KMS-11 (cell line): ENCODE measurements at regions not wholly inside any gene's neighbourhood (a gene's known extent, or its start where the extent isn't known, plus 50 kb on each side); places are given as distances from the start of the nearest gene placed in this dataset.

ENCODE experiments used
- H2AFZ ChIP-seq: fragments of 200-600 bp; sonication (generic); 2 replicates; pipeline ENCODE4 v1.6.1; 2016; ENCODE audit warnings: antibody characterized with exemption, mixed run types, low read depth
- H3K27ac ChIP-seq: fragments of 200-600 bp; sonication (generic); 2 replicates; pipeline ENCODE4 v1.6.1; 2016; ENCODE audit warnings: mild to moderate bottlenecking, mixed run types
- H3K27me3 ChIP-seq: fragments of 200-600 bp; sonication (generic); 2 replicates; pipeline ENCODE4 v1.6.1; 2017; ENCODE audit warnings: mild to moderate bottlenecking, low read depth, mixed run types, moderate library complexity; ENCODE audit not compliant: insufficient read depth
- H3K36me3 ChIP-seq: fragments of 200-600 bp; sonication (generic); 2 replicates; pipeline ENCODE4 v1.6.1; 2017; ENCODE audit warnings: mild to moderate bottlenecking, mixed run types; ENCODE audit not compliant: insufficient read depth
- H3K4me1 ChIP-seq: fragments of 200-600 bp; sonication (generic); 2 replicates; pipeline ENCODE4 v1.6.1; 2016; ENCODE audit warnings: mild to moderate bottlenecking, low read depth, mixed run types; ENCODE audit not compliant: poor library complexity, severe bottlenecking
- H3K4me2 ChIP-seq: fragments of 200-600 bp; sonication (generic); 2 replicates; pipeline ENCODE4 v1.7.0; 2016; ENCODE audit warnings: mild to moderate bottlenecking, mixed run types
- H3K4me3 ChIP-seq: fragments of 200-600 bp; sonication (generic); IDR thresholded peaks from 2 replicates; pipeline ENCODE4 v1.6.1; 2017; ENCODE audit warnings: low read depth, low read length, mixed read lengths; ENCODE audit not compliant: insufficient read depth
- H3K79me2 ChIP-seq: fragments of 200-600 bp; sonication (generic); 2 replicates; pipeline ENCODE4 v1.6.1; 2016; ENCODE audit warnings: low read depth, mixed run types; ENCODE audit not compliant: insufficient read depth
- H3K9ac ChIP-seq: fragments of 200-600 bp; sonication (generic); 2 replicates; pipeline ENCODE4 v1.6.1; 2016; ENCODE audit warnings: mild to moderate bottlenecking, mixed run types
- H4K20me1 ChIP-seq: fragments of 200-600 bp; sonication (generic); 2 replicates; pipeline ENCODE4 v1.6.1; 2016; ENCODE audit warnings: mild to moderate bottlenecking, mixed run types; ENCODE audit not compliant: insufficient read depth
- CTCF ChIP-seq: fragments of 200-600 bp; sonication (generic); conservative IDR thresholded peaks from 2 replicates; pipeline ENCODE4 v1.6.1; 2017; ENCODE audit warnings: low read depth, mild to moderate bottlenecking, antibody characterized with exemption, low read length, moderate library complexity, mixed read lengths

GRCh38 chr6:95383878-95384277, 193.5 kb upstream of the MANEA start:
- Histone ChIP-seq H3K27ac (no peak overlapping the region), H4K20me1 (no peaks in the 10 kb centered on the region)

GRCh38 chr6:95384988-95385387, 192.3 kb upstream of the MANEA start:
- Histone ChIP-seq H3K9ac (no peak overlapping the region), H3K4me3 (no peak overlapping the region), H4K20me1 (no peaks in the 10 kb centered on the region), H2AFZ (no peak overlapping the region), H3K27ac (no peak overlapping the region), H3K27me3 (no peaks in the 10 kb centered on the region), H3K36me3 (no peaks in the 10 kb centered on the region), H3K79me2 (no peaks in the 10 kb centered on the region), H3K4me1 (no peaks in the 10 kb centered on the region), H3K4me2 (no peak overlapping the region)
- no peak for TF ChIP-seq CTCF

More at GRCh38 chr6:95383878-95384277, 193.5 kb upstream of the MANEA start:
- no peaks in the 10 kb centered on the region for H3K79me2 ChIP-seq
- no peak overlapping the region for H3K9ac ChIP-seq
- no peaks in the 10 kb centered on the region for H3K36me3 ChIP-seq
- H3K4me1 ChIP-seq: no peaks in the 10 kb centered on the region
- no peak overlapping the region for H2AFZ ChIP-seq
- H3K4me3 ChIP-seq: no peak overlapping the region
- no peak overlapping the region for H3K4me2 ChIP-seq
- H3K27me3 ChIP-seq: no peaks in the 10 kb centered on the region
- TF ChIP-seq CTCF: no peak

- Histone ChIP-seq H3K4me1 (no peaks in the 10 kb centered on the region), H3K4me3 (no peak overlapping the region), H3K4me2 (no peak overlapping the region), H4K20me1 (no peaks in the 10 kb centered on the region), H3K36me3 (no peaks in the 10 kb centered on the region), H3K27me3 (no peaks in the 10 kb centered on the region), H3K79me2 (no peaks in the 10 kb centered on the region), H3K27ac (no peak overlapping the region), H3K9ac (no peak overlapping the region), H2AFZ (no peak overlapping the region)
- TF ChIP-seq CTCF: no peak
These were observed 189.5 kb upstream of the MANEA start for GRCh38 chr6:95387845-95388244.

- no peaks in the 10 kb centered on the region for H4K20me1 ChIP-seq
- no peak for TF ChIP-seq CTCF
- H2AFZ ChIP-seq: no peak overlapping the region
- no peaks in the 10 kb centered on the region for H3K27me3 ChIP-seq
- H3K4me3 ChIP-seq: no peak overlapping the region
- peaks cover 20% of the 10 kb centered on the region for H3K4me1 ChIP-seq
- H3K79me2 ChIP-seq: no peaks in the 10 kb centered on the region
- no peak overlapping the region for H3K27ac ChIP-seq
- no peak overlapping the region for H3K9ac ChIP-seq
- no peaks in the 10 kb centered on the region for H3K36me3 ChIP-seq
- no peak overlapping the region; the same call in 1 of the 2 replicates for H3K4me2 ChIP-seq
These were observed 172.6 kb upstream of the MANEA start for GRCh38 chr6:95404777-95405176.
